ENCODE measurements at regions not wholly inside any gene's neighbourhood (a gene's known extent, or its start where the extent isn't known, plus 50 kb on each side); places are given as distances from the start of the nearest gene placed in this dataset.

GRCh38 chr1:213830371-213830770 is 157.4 kb upstream of the PROX1 start:
- no peaks in the 10 kb centered on the region for H3K27me3 ChIP-seq (ENCODE audit: control insufficient read depth, extremely low read depth, insufficient read depth, low read length)
- DNase-seq (ENCODE audit: low read depth, low spot score), result no peak
- dilution Hi-C loops (cut with MboI; ENCODE audit: extremely low pct_ligation_motif_present, low sequenced_read_pairs), result no loop called here
- H4K20me1 ChIP-seq (ENCODE audit: control insufficient read depth, extremely low read depth, insufficient read depth, low read length), result no peaks in the 10 kb centered on the region
- H3K79me2 ChIP-seq (ENCODE audit: control insufficient read depth, insufficient read depth, low read length), result no peaks in the 10 kb centered on the region
- H2AFZ ChIP-seq (ENCODE audit: control insufficient read depth, low read length), result no peak overlapping the region
- no peaks in the 10 kb centered on the region for H3K9me3 ChIP-seq (ENCODE audit: control insufficient read depth, low read depth, low read length)
- no peak for FAIRE-seq
- H3K4me3 ChIP-seq (ENCODE audit: control insufficient read depth in 2 of 3, extremely low read depth in 1 of 3, insufficient read depth in 2 of 3, low read depth in 1 of 3, low read length in 3 of 3), result no peak overlapping the region
- no peak overlapping the region for H3K9ac ChIP-seq (ENCODE audit: control insufficient read depth, extremely low read depth, insufficient read depth, low read length)
- no peak overlapping the region for H3K4me2 ChIP-seq (ENCODE audit: control insufficient read depth, extremely low read depth, insufficient read depth, low read depth, low read length)
- no peak overlapping the region for H3K27ac ChIP-seq (ENCODE audit: control insufficient read depth, insufficient read depth, low read length)
- H3K4me1 ChIP-seq (ENCODE audit: control insufficient read depth, extremely low read depth, insufficient read depth, low read length), result no peaks in the 10 kb centered on the region
- H3K36me3 ChIP-seq (ENCODE audit: control insufficient read depth in 2 of 2, extremely low read depth in 1 of 2, insufficient read depth in 2 of 2, low read length in 2 of 2), result no peaks in the 10 kb centered on the region
- TF ChIP-seq CTCF (optimal IDR thresholded peaks at IDR 0.05 in 1 of 3, IDR thresholded peaks at IDR 0.05 in 1 of 3, conservative IDR thresholded peaks at IDR 0.05 in 1 of 3; ENCODE audit: extremely low read depth in 1 of 3, insufficient read depth in 2 of 3, low read length in 3 of 3) (no peak), EZH2 (IDR thresholded peaks at IDR 0.05; ENCODE audit: low read length) (no peak)
- H3K9me1 ChIP-seq (ENCODE audit: control insufficient read depth, extremely low read depth, insufficient read depth, low read length), result no peaks in the 10 kb centered on the region

GRCh38 chr1:213840575-213840974 is 147.2 kb upstream of the PROX1 start:
- no peaks in the 10 kb centered on the region for H4K20me1 ChIP-seq (ENCODE audit: control insufficient read depth, extremely low read depth, insufficient read depth, low read length)
- DNase-seq (ENCODE audit: low read depth, low spot score), result no peak
- H3K27ac ChIP-seq (ENCODE audit: control insufficient read depth, insufficient read depth, low read length), result no peak overlapping the region
- H3K9me1 ChIP-seq (ENCODE audit: control insufficient read depth, extremely low read depth, insufficient read depth, low read length), result no peaks in the 10 kb centered on the region
- no peaks in the 10 kb centered on the region for H3K36me3 ChIP-seq (ENCODE audit: control insufficient read depth in 2 of 2, extremely low read depth in 1 of 2, insufficient read depth in 2 of 2, low read length in 2 of 2)
- peaks cover 3% of the 10 kb centered on the region for H3K27me3 ChIP-seq (ENCODE audit: control insufficient read depth, extremely low read depth, insufficient read depth, low read length)
- no peak overlapping the region for H3K4me3 ChIP-seq (ENCODE audit: control insufficient read depth in 2 of 3, extremely low read depth in 1 of 3, insufficient read depth in 2 of 3, low read depth in 1 of 3, low read length in 3 of 3)
- H3K4me2 ChIP-seq (ENCODE audit: control insufficient read depth, extremely low read depth, insufficient read depth, low read depth, low read length), result no peak overlapping the region
- no peaks in the 10 kb centered on the region for H3K4me1 ChIP-seq (ENCODE audit: control insufficient read depth, extremely low read depth, insufficient read depth, low read length)
- no peak for FAIRE-seq
- H3K9ac ChIP-seq (ENCODE audit: control insufficient read depth, extremely low read depth, insufficient read depth, low read length), result no peak overlapping the region
- no peak overlapping the region for H2AFZ ChIP-seq (ENCODE audit: control insufficient read depth, low read length)
- dilution Hi-C loops (cut with MboI; ENCODE audit: extremely low pct_ligation_motif_present, low sequenced_read_pairs), result no loop called here
- no peaks in the 10 kb centered on the region for H3K9me3 ChIP-seq (ENCODE audit: control insufficient read depth, low read depth, low read length)
- no peak for TF ChIP-seq CTCF (optimal IDR thresholded peaks at IDR 0.05 in 1 of 3, IDR thresholded peaks at IDR 0.05 in 1 of 3, conservative IDR thresholded peaks at IDR 0.05 in 1 of 3; ENCODE audit: extremely low read depth in 1 of 3, insufficient read depth in 2 of 3, low read length in 3 of 3)
- no peak for TF ChIP-seq EZH2 (IDR thresholded peaks at IDR 0.05; ENCODE audit: low read length)
- no peaks in the 10 kb centered on the region for H3K79me2 ChIP-seq (ENCODE audit: control insufficient read depth, insufficient read depth, low read length)
